Activated CD4-positive, alpha-beta T cell treated with anti-CD3 and anti-CD28 coated beads, Interleukin-2, amount 50 U/mL, for 48 hours (primary cell): ENCODE measurements at regions not wholly inside any gene's neighbourhood (a gene's known extent, or its start where the extent isn't known, plus 50 kb on each side); places are given as distances from the start of the nearest gene placed in this dataset.

ENCODE experiments used
- DNase-seq, 2 experiments: peaks; one replicate each; pipeline ENCODE4 v3.0.0-alpha.2; 2020

- DNase-seq, result no peak
Measured at GRCh38 chr11:16685914-16686313, 52.5 kb upstream of the C11orf58 start.

GRCh38 chr11:16678466-16679116 is 59.9 kb upstream of the C11orf58 start:
- no peak for DNase-seq

- no peak for DNase-seq
Measured at GRCh38 chr11:16669799-16670415, 68.5 kb upstream of the C11orf58 start.

GRCh38 chr11:16632295-16633200 is 105.9 kb upstream of the C11orf58 start:
- no peak for DNase-seq

- DNase-seq, result no peak
Measured at GRCh38 chr11:16630651-16631050, 107.8 kb upstream of the C11orf58 start.

- no peak for DNase-seq
Measured at GRCh38 chr11:16618431-16618830, 120.0 kb upstream of the C11orf58 start.

GRCh38 chr11:16615480-16615879 is 123.0 kb upstream of the C11orf58 start:
- DNase-seq, result no peak

- peak; percentile 74 to 81 for DNase-seq
Measured at GRCh38 chr11:16613512-16614381, 124.7 kb upstream of the C11orf58 start.

- peak in 1 of 2 experiments; percentile 18 for DNase-seq
Measured at GRCh38 chr11:16613262-16613511, 125.3 kb upstream of the C11orf58 start.

- DNase-seq, result no peak
Measured at GRCh38 chr11:16612566-16613261, 125.7 kb upstream of the C11orf58 start.

- no peak for DNase-seq
Measured at GRCh38 chr11:16611926-16612565, 126.4 kb upstream of the C11orf58 start.

GRCh38 chr11:16611401-16611921 is 127.0 kb upstream of the C11orf58 start:
- no peak for DNase-seq

- DNase-seq, result no peak
Measured at GRCh38 chr11:16610738-16611388, 127.6 kb upstream of the C11orf58 start.

- no peak for DNase-seq
Measured at GRCh38 chr11:16610213-16610737, 128.2 kb upstream of the C11orf58 start.

- no peak for DNase-seq
Measured at GRCh38 chr11:16609769-16610168, 128.7 kb upstream of the C11orf58 start.

- DNase-seq, result no peak
Measured at GRCh38 chr11:16607675-16608644, 130.5 kb upstream of the C11orf58 start.

GRCh38 chr11:16606784-16607674 is 131.4 kb upstream of the C11orf58 start:
- DNase-seq, result no peak
